HG03159 (cell line): ENCODE measurements at regions not wholly inside any gene's neighbourhood (a gene's known extent, or its start where the extent isn't known, plus 50 kb on each side); places are given as distances from the start of the nearest gene placed in this dataset.

ENCODE experiments used
- ATAC-seq: cut with Tn5 transposase; IDR thresholded peaks from one replicate; pipeline ENCODE4 v1.9.1; 2021; ENCODE audit warnings: mild to moderate bottlenecking, moderate library complexity; ENCODE audit not compliant: unreplicated experiment

GRCh38 chr12:21993438-21993981 lies 52.3 kb upstream of the ABCC9 start:
- ATAC-seq = no peak

GRCh38 chr12:21992823-21993222 lies 51.6 kb upstream of the ABCC9 start:
- peak; percentile 89 for ATAC-seq

GRCh38 chr12:21991526-21991925 lies 50.3 kb upstream of the ABCC9 start:
- no peak for ATAC-seq
